Hepatocyte (in vitro differentiated cells): ENCODE measurements at regions not wholly inside any gene's neighbourhood (a gene's known extent, or its start where the extent isn't known, plus 50 kb on each side); places are given as distances from the start of the nearest gene placed in this dataset.

ENCODE experiments used
- EZH2 ChIP-seq: fragments of 200-600 bp; sonication (generic); IDR thresholded peaks from 2 replicates; pipeline ENCODE4 v1.6.1; 2016; ENCODE audit warnings: antibody characterized with exemption, mild to moderate bottlenecking, borderline replicate concordance
- EZH2phosphoT487 ChIP-seq: fragments of 200-600 bp; sonication (generic); IDR thresholded peaks from one replicate; pipeline ENCODE4 v1.6.1; 2018; ENCODE audit warnings: antibody characterized with exemption, mild to moderate bottlenecking, low read depth, moderate library complexity; ENCODE audit not compliant: unreplicated experiment, severe bottlenecking
- TF ChIP-seq, protein P1 (sequence below): fragments of 200-600 bp; sonication (generic); IDR thresholded peaks from 2 replicates; pipeline ENCODE4 v1.5.1; 2016; ENCODE audit warnings: antibody characterized with exemption, mild to moderate bottlenecking; ENCODE audit not compliant: poor library complexity

DNA sequence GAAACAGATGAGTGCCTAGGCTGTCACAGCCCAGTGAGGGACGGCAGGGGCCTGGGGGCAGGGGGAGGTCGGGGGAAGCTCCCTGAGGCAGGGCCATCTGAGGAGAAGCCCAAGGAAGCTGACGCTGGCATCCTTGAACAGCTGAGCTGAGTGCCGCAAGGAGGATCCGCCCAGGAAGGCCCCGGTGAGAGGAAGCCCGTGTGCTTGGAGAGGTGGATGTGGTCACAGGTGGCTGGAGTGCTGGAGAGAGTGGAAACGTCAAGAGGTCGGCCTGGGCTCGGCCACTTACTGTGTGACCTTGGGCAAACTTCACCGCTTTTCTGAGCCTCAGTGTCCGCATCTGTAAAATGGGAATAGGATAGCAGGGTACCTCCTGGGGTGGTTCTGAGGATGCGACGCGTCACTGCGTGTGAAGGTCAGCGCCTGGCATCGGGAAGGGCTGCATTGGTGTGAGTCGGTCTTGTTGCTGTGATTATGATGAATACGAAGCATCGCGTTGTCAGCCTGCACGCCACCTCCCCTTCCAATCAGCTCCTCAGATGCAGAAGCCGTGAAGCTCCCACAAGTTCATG, 116.1 kb upstream of the PTPN1 start:
- TF ChIP-seq, protein P1, sequence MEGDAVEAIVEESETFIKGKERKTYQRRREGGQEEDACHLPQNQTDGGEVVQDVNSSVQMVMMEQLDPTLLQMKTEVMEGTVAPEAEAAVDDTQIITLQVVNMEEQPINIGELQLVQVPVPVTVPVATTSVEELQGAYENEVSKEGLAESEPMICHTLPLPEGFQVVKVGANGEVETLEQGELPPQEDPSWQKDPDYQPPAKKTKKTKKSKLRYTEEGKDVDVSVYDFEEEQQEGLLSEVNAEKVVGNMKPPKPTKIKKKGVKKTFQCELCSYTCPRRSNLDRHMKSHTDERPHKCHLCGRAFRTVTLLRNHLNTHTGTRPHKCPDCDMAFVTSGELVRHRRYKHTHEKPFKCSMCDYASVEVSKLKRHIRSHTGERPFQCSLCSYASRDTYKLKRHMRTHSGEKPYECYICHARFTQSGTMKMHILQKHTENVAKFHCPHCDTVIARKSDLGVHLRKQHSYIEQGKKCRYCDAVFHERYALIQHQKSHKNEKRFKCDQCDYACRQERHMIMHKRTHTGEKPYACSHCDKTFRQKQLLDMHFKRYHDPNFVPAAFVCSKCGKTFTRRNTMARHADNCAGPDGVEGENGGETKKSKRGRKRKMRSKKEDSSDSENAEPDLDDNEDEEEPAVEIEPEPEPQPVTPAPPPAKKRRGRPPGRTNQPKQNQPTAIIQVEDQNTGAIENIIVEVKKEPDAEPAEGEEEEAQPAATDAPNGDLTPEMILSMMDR = no peak
- no peak for TF ChIP-seq EZH2phosphoT487
- no peak for TF ChIP-seq EZH2
